Endothelial cell of umbilical vein (primary cell): ENCODE measurements at regions not wholly inside any gene's neighbourhood (a gene's known extent, or its start where the extent isn't known, plus 50 kb on each side); places are given as distances from the start of the nearest gene placed in this dataset.

Experiments used
- BruUV-seq: library from RNA; stranded (reverse); fragments of 400-500 nt; replicated peaks from 2 replicates; lab custom pipeline; 2021; lab: Mats Ljungman, UMichigan
- CTCF ChIA-PET: fragments of 300-600, 350-600 bp; sonication (Branson Sonifier 250); formaldehyde crosslinking; loops from one replicate; lab custom pipeline; 2021; ENCODE audit warnings: antibody characterized with exemption, inconsistent platforms; lab: Charles Lee
- POLR2A ChIA-PET: fragments of 300-600, 350-600 bp; sonication (Branson Sonifier 250); formaldehyde crosslinking; loops from one replicate; lab custom pipeline; 2021; ENCODE audit warnings: antibody characterized with exemption, inconsistent platforms; lab: Charles Lee
- DNase-seq: peaks from one replicate; pipeline ENCODE4 v3.0.0-alpha.2; 2011; ENCODE audit warnings: low read depth, low spot score
- FAIRE-seq: peaks from 2 replicates; lab custom pipeline; 2011; peaks lifted over from hg19 to GRCh38; lab: Jason Lieb, UNC
- H2AFZ ChIP-seq: 2 replicates; pipeline ENCODE4 v1.6.0; 2012; ENCODE audit warnings: low read depth, low read length, control low read depth, inconsistent platforms
- H3K27ac ChIP-seq: 2 replicates; pipeline ENCODE4 v1.5.1; 2011; ENCODE audit warnings: low read depth, mild to moderate bottlenecking, control low read depth, low read length, moderate library complexity; ENCODE audit not compliant: insufficient read depth
- H3K27me3 ChIP-seq, 2 experiments: 2 replicates each; pipeline versions ENCODE4 v1.6.0 to v1.6.1; 2011; ENCODE audit warnings: low read length in 2 of 2, mixed read lengths in 1 of 2; ENCODE audit not compliant: control insufficient read depth in 2 of 2, insufficient read depth in 2 of 2
- H3K36me3 ChIP-seq, 2 experiments: 2 replicates in 1 of 2; 3 replicates in 1 of 2; pipeline ENCODE4 v1.5.1; 2011; ENCODE audit warnings: low read length in 2 of 2, mild to moderate bottlenecking in 1 of 2, moderate library complexity in 1 of 2; ENCODE audit not compliant: control insufficient read depth in 2 of 2, insufficient read depth in 2 of 2; ENCODE audit errors: extremely low read depth in 1 of 2
- H3K4me1 ChIP-seq: 3 replicates; pipeline ENCODE4 v1.5.1; 2011; ENCODE audit warnings: mild to moderate bottlenecking, low read length; ENCODE audit not compliant: control insufficient read depth, insufficient read depth; ENCODE audit errors: extremely low read depth
- H3K4me2 ChIP-seq: 2 replicates; pipeline ENCODE4 v1.6.1; 2011; ENCODE audit warnings: low read length, control low read depth, mixed read lengths; ENCODE audit not compliant: insufficient read depth
- H3K4me3 ChIP-seq, 3 experiments: fragments of 200-600 bp in 1 of 3; sonication (generic), shearing (Covaris generic) in 1 of 3; replicated peaks in 1 of 3; 2 replicates each; pipeline ENCODE4 v1.5.1; 2011 to 2016; ENCODE audit warnings: control low read depth in 3 of 3, low read length in 3 of 3, mild to moderate bottlenecking in 2 of 3, inconsistent platforms in 1 of 3, low read depth in 1 of 3, moderate library complexity in 1 of 3; ENCODE audit not compliant: insufficient read depth in 1 of 3
- H3K79me2 ChIP-seq: 2 replicates; pipeline ENCODE4 v1.6.0; 2012; ENCODE audit warnings: low read length, inconsistent platforms; ENCODE audit not compliant: control insufficient read depth, insufficient read depth
- H3K9ac ChIP-seq: replicated peaks from 2 replicates; pipeline ENCODE3; 2011; ENCODE audit warnings: low read length, control low read depth; ENCODE audit not compliant: insufficient read depth; ENCODE audit errors: extremely low read depth
- H3K9me1 ChIP-seq: replicated peaks from 3 replicates; pipeline ENCODE4 v1.6.0; 2011; ENCODE audit warnings: mild to moderate bottlenecking, low read length; ENCODE audit not compliant: control insufficient read depth, insufficient read depth; ENCODE audit errors: extremely low read depth
- H3K9me3 ChIP-seq: replicated peaks from 2 replicates; pipeline ENCODE4 v1.5.1; 2012; ENCODE audit warnings: low read length, inconsistent platforms; ENCODE audit not compliant: control insufficient read depth, insufficient read depth
- H4K20me1 ChIP-seq: replicated peaks from 2 replicates; pipeline ENCODE3; 2011; ENCODE audit warnings: mild to moderate bottlenecking, low read length; ENCODE audit not compliant: control insufficient read depth, insufficient read depth; ENCODE audit errors: extremely low read depth
- EZH2 ChIP-seq: IDR thresholded peaks from 2 replicates; pipeline ENCODE4 v1.6.1; 2012; ENCODE audit warnings: borderline replicate concordance, low read depth, mild to moderate bottlenecking, moderate library complexity, low read length, inconsistent platforms; ENCODE audit not compliant: severe bottlenecking
- GATA2 ChIP-seq: IDR thresholded peaks from 2 replicates; pipeline ENCODE4 v1.7.0; 2011; ENCODE audit warnings: low read depth, mild to moderate bottlenecking, moderate library complexity, mixed read lengths, low read length; ENCODE audit not compliant: insufficient read length, insufficient read depth
- MYC ChIP-seq: IDR thresholded peaks from one replicate; pipeline ENCODE4 v1.6.1; 2011; ENCODE audit warnings: mild to moderate bottlenecking, low read depth, low read length
- dilution Hi-C: fragments of 300-500 bp; cut with MboI; formaldehyde crosslinking; loops from one replicate; pipeline ENCODE4 v1.15.0; 2019; ENCODE audit warnings: low sequenced_read_pairs; ENCODE audit not compliant: extremely low pct_ligation_motif_present
- intact Hi-C: fragments of 100-400 bp; cut with micrococcal nuclease; formaldehyde crosslinking; loops from one replicate; pipeline ENCODE4 v1.10.0; 2022
- TF ChIP-seq, protein P1 (sequence below), 2 donors: IDR thresholded peaks; 1 replicate in 1 of 2; 2 replicates in 1 of 2; pipeline ENCODE4 v1.5.1; 2011; ENCODE audit warnings: low read length in 2 of 2, mild to moderate bottlenecking in 2 of 2, moderate library complexity in 2 of 2, control low read depth in 1 of 2, inconsistent platforms in 1 of 2, low read depth in 1 of 2; ENCODE audit not compliant: insufficient read depth in 1 of 2; ENCODE audit errors: extremely low read depth in 1 of 2

DNA sequence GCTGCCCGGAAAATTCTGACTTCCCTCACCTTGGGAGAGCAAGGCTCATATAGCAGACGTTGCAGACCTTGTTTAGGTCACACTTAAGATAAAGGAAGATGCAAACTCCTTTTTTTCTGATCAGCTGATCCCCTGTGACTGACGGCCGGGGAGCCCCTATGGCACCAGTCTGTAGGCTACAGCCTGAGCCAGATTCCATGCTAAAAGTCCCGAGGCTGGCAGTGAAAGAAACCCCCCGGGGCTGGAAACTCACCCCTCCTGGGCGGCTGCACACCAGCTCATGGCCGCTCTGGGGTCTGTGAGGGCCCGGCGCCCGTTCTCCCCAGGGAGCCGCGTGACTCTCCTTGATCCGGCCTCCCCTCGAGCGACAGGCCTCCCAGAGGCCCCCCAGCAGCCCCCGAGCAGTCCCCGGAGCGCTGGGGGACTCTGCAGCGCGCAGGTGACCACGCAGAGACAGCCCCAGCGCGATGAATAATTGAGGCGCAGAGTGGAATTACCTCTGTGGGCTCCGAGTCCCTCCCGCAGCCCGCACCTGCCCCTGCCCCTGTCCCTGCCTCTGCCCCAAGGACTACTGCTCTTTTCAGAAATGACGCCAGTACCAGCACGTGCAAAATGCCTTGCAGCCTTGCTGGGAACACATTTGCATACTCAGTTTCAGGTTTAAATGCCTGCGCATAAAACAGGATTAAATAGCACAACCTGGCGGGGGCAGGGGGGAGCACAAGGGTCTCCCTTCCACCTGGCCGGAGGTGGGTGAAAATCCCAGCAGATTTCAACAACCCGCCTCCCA lies 62.6 kb upstream of the CLDN14 start:
- H3K27ac ChIP-seq, result no peak overlapping the region
- H3K36me3 ChIP-seq, result no peaks in the 10 kb centered on the region
- H3K27me3 ChIP-seq, result peaks cover 22% of the 10 kb centered on the region in 2 experiments
- no peaks in the 10 kb centered on the region for H4K20me1 ChIP-seq
- CTCF ChIA-PET, result interaction anchor here (1.1 kb wide), 1 partner anchor 88 kb away, joined by 3 read pairs; no protein-coding TSS in a partner anchor
- intact Hi-C loops (no loop called here), dilution Hi-C loops (no loop called here)
- H3K79me2 ChIP-seq, result no peaks in the 10 kb centered on the region
- no peaks in the 10 kb centered on the region for H3K4me1 ChIP-seq
- DNase-seq, result no peak
- no peak for FAIRE-seq
- H3K4me3 ChIP-seq, result no peak overlapping the region
- no peak overlapping the region for H2AFZ ChIP-seq
- POLR2A ChIA-PET, result no interaction called here
- no peak overlapping the region for H3K9ac ChIP-seq
- BruUV-seq, result no TSS peak
- no peak overlapping the region for H3K4me2 ChIP-seq
- TF ChIP-seq, protein P1, sequence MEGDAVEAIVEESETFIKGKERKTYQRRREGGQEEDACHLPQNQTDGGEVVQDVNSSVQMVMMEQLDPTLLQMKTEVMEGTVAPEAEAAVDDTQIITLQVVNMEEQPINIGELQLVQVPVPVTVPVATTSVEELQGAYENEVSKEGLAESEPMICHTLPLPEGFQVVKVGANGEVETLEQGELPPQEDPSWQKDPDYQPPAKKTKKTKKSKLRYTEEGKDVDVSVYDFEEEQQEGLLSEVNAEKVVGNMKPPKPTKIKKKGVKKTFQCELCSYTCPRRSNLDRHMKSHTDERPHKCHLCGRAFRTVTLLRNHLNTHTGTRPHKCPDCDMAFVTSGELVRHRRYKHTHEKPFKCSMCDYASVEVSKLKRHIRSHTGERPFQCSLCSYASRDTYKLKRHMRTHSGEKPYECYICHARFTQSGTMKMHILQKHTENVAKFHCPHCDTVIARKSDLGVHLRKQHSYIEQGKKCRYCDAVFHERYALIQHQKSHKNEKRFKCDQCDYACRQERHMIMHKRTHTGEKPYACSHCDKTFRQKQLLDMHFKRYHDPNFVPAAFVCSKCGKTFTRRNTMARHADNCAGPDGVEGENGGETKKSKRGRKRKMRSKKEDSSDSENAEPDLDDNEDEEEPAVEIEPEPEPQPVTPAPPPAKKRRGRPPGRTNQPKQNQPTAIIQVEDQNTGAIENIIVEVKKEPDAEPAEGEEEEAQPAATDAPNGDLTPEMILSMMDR (IDR thresholded peaks at IDR 0.05; ENCODE audit: extremely low read depth in 1 of 2, insufficient read depth in 1 of 2, low read depth in 1 of 2, low read length in 2 of 2), result no peak
- TF ChIP-seq MYC (no peak), GATA2 (no peak), EZH2 (peak; percentile 47)
- H3K9me3 ChIP-seq, result no peaks in the 10 kb centered on the region
- H3K9me1 ChIP-seq, result no peaks in the 10 kb centered on the region

DNA sequence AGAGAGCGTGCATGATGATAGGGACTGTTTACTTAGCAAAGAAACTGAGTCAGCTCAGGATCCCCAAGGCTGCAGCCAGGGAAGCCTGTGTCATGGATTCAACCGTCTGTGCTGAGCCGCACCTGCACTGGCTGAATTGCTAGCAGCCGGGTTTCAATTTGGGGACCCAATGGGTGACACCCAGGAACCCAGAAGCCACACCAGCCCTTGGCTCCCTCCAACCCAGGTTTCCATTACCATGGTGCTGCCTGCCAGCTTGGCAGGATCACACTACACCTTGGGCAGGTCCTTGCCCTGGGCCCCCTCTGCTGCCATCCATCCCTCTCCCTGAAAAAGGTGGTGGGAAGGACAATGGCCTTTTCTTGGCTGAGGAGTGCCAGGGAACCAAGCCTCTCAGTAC lies 64.0 kb upstream of the CLDN14 start:
- Histone ChIP-seq H3K27me3 (peaks cover 22% of the 10 kb centered on the region in 2 experiments), H3K9me1 (no peaks in the 10 kb centered on the region), H3K9me3 (no peaks in the 10 kb centered on the region), H3K4me2 (no peak overlapping the region), H3K79me2 (no peaks in the 10 kb centered on the region), H3K9ac (no peak overlapping the region), H3K4me3 (no peak overlapping the region), H4K20me1 (no peaks in the 10 kb centered on the region), H3K36me3 (no peaks in the 10 kb centered on the region), H3K27ac (no peak overlapping the region), H2AFZ (no peak overlapping the region), H3K4me1 (no peaks in the 10 kb centered on the region)
- POLR2A ChIA-PET, result no interaction called here
- FAIRE-seq, result no peak
- intact Hi-C loops, result no loop called here
- dilution Hi-C loops, result no loop called here
- BruUV-seq, result no TSS peak
- CTCF ChIA-PET, result no interaction called here
- no peak for DNase-seq
- TF ChIP-seq EZH2, result no peak
